NB4 (cell line): ENCODE measurements at regions not wholly inside any gene's neighbourhood (a gene's known extent, or its start where the extent isn't known, plus 50 kb on each side); places are given as distances from the start of the nearest gene placed in this dataset.
"Not testable (repeated sequence)": the region's sequence is repeated elsewhere in the genome, so short reads cannot be mapped to it uniquely, and the experiment has no call there.

Experiments
- DNase-seq: peaks from one replicate; pipeline ENCODE4 v3.0.0; 2010; ENCODE audit warnings: low read depth
- H3K4me3 ChIP-seq: one replicate; pipeline ENCODE4 v1.5.1; 2011; ENCODE audit warnings: mild to moderate bottlenecking, low read depth, low read length, moderate library complexity
- CTCF ChIP-seq: IDR thresholded peaks from one replicate; pipeline ENCODE4 v1.5.1; 2012; ENCODE audit warnings: low read depth, low read length
- MAX ChIP-seq: IDR thresholded peaks from 2 replicates; pipeline ENCODE4 v1.6.1; 2011; ENCODE audit warnings: low read depth, low read length
- MYC ChIP-seq: IDR thresholded peaks from 2 replicates; pipeline ENCODE4 v1.6.1; 2011; ENCODE audit warnings: low read depth, low read length
- POLR2A ChIP-seq: IDR thresholded peaks from 2 replicates; pipeline ENCODE4 v1.6.1; 2011; ENCODE audit warnings: mild to moderate bottlenecking; ENCODE audit not compliant: insufficient read length; ENCODE audit errors: extremely low read depth

GRCh38 chr11:22536071-22536470, 89.6 kb downstream of the FANCF start:
- H3K4me3 ChIP-seq, result no peak overlapping the region
- DNase-seq, result no peak
- no peak for TF ChIP-seq CTCF
- no peak for TF ChIP-seq POLR2A
- no peak for TF ChIP-seq MYC
- no peak for TF ChIP-seq MAX

- DNase-seq, result not testable (repeated sequence)
These were observed 96.8 kb downstream of the FANCF start for GRCh38 chr11:22528612-22529429.

GRCh38 chr11:22522225-22522624, 103.4 kb downstream of the FANCF start:
- H3K4me3 ChIP-seq, result no peak overlapping the region
- DNase-seq, result no peak
- TF ChIP-seq MAX (no peak), CTCF (no peak), POLR2A (no peak), MYC (no peak)

More at GRCh38 chr11:22528612-22529429, 96.8 kb downstream of the FANCF start:
- not testable (repeated sequence) for H3K4me3 ChIP-seq

GRCh38 chr11:22521226-22521625, 104.4 kb downstream of the FANCF start:
- TF ChIP-seq POLR2A (no peak), MAX (no peak), CTCF (no peak), MYC (no peak)
- DNase-seq, result peak; percentile 3
- H3K4me3 ChIP-seq, result no peak overlapping the region

GRCh38 chr11:22520521-22520920, 105.1 kb downstream of the FANCF start:
- TF ChIP-seq POLR2A, result no peak
- TF ChIP-seq CTCF, result no peak
- TF ChIP-seq MAX, result no peak
- no peak for TF ChIP-seq MYC
- no peak for DNase-seq
- H3K4me3 ChIP-seq, result no peak overlapping the region

GRCh38 chr11:22518344-22518743, 107.3 kb downstream of the FANCF start:
- not testable (repeated sequence) for H3K4me3 ChIP-seq, DNase-seq

GRCh38 chr11:22516111-22516510, 109.5 kb downstream of the FANCF start:
- no peak for DNase-seq
- no peak overlapping the region for H3K4me3 ChIP-seq
- TF ChIP-seq MAX (no peak), POLR2A (no peak), MYC (no peak), CTCF (no peak)
